H1 (cell line): ENCODE measurements at regions not wholly inside any gene's neighbourhood (a gene's known extent, or its start where the extent isn't known, plus 50 kb on each side); places are given as distances from the start of the nearest gene placed in this dataset.

Experiments
- CTCF ChIA-PET: fragments of 300-600 bp; sonication (Branson Sonifier 250); formaldehyde crosslinking; loops from one replicate; lab custom pipeline; 2021; ENCODE audit not compliant: partially characterized antibody; lab: Charles Lee
- POLR2A ChIA-PET: fragments of 300-600 bp; sonication (Branson Sonifier 250); formaldehyde crosslinking; loops from one replicate; lab custom pipeline; 2021; ENCODE audit warnings: inconsistent platforms; ENCODE audit not compliant: partially characterized antibody; lab: Charles Lee
- DNase-seq, 2 experiments: peaks; one replicate each; pipeline versions ENCODE4 v3.0.0 to v3.0.0-alpha.2; 2010 to 2022; ENCODE audit warnings: low spot score in 2 of 2, low read depth in 1 of 2, mixed read lengths in 1 of 2
- FAIRE-seq: peaks from 2 replicates; lab custom pipeline; 2011; peaks lifted over from hg19 to GRCh38; lab: Jason Lieb, UNC
- H2AFZ ChIP-seq: 2 replicates; pipeline ENCODE4 v1.8.1; 2012; ENCODE audit warnings: low read length, inconsistent platforms
- H2AK5ac ChIP-seq: 2 replicates; pipeline ENCODE4 v1.6.1; 2013; ENCODE audit warnings: low read depth, low read length
- H2BK120ac ChIP-seq: replicated peaks from 2 replicates; pipeline ENCODE3; 2013; ENCODE audit warnings: low read depth, low read length, inconsistent platforms
- H2BK12ac ChIP-seq: 2 replicates; pipeline ENCODE4 v1.6.1; 2013; ENCODE audit warnings: low read depth, low read length
- H2BK15ac ChIP-seq: 2 replicates; pipeline ENCODE4 v1.6.1; 2013; ENCODE audit warnings: low read length
- H2BK20ac ChIP-seq: 2 replicates; pipeline ENCODE4 v1.6.1; 2013; ENCODE audit warnings: low read length
- H2BK5ac ChIP-seq: 2 replicates; pipeline ENCODE4 v1.6.1; 2013; ENCODE audit warnings: low read depth, low read length
- H3K14ac ChIP-seq: 2 replicates; pipeline ENCODE4 v1.6.1; 2013; ENCODE audit warnings: inconsistent platforms; ENCODE audit not compliant: insufficient read length
- H3K18ac ChIP-seq: 2 replicates; pipeline ENCODE4 v1.6.1; 2013; ENCODE audit warnings: low read length; ENCODE audit errors: extremely low read depth
- H3K23ac ChIP-seq: 2 replicates; pipeline ENCODE4 v1.6.1; 2013; ENCODE audit warnings: inconsistent platforms; ENCODE audit not compliant: insufficient read length
- H3K23me2 ChIP-seq: 2 replicates; pipeline ENCODE4 v1.6.1; 2013; ENCODE audit warnings: low read depth, low read length
- H3K27ac ChIP-seq: 2 replicates; pipeline ENCODE4 v1.6.1; 2011; ENCODE audit warnings: low read depth, low read length, inconsistent platforms
- H3K27me3 ChIP-seq, 4 experiments: replicated peaks in 1 of 4; 1 replicate in 1 of 4; 2 replicates in 3 of 4; pipeline versions ENCODE4 v1.6.1 to v1.8.1; 2011 to 2013; ENCODE audit warnings: low read length in 3 of 4, mild to moderate bottlenecking in 3 of 4, inconsistent platforms in 2 of 4, mixed read lengths in 2 of 4, moderate library complexity in 1 of 4; ENCODE audit not compliant: control insufficient read depth in 3 of 4, insufficient read depth in 3 of 4; ENCODE audit errors: extremely low read depth in 1 of 4
- H3K36me3 ChIP-seq, 4 experiments: 2 replicates each; pipeline versions ENCODE4 v1.6.1 to v1.8.1; 2011 to 2013; ENCODE audit warnings: mild to moderate bottlenecking in 4 of 4, low read length in 3 of 4, moderate library complexity in 2 of 4, control low read depth in 1 of 4, inconsistent platforms in 1 of 4; ENCODE audit not compliant: insufficient read depth in 4 of 4, control insufficient read depth in 2 of 4
- H3K4ac ChIP-seq: replicated peaks from 2 replicates; pipeline ENCODE3; 2013; ENCODE audit warnings: low read length, low read depth, mixed read lengths, inconsistent platforms; ENCODE audit not compliant: insufficient read length
- H3K4me1 ChIP-seq, 4 experiments: replicated peaks in 1 of 4; 1 replicate in 1 of 4; 2 replicates in 3 of 4; pipeline versions ENCODE4 v1.6.1 to v1.8.1; 2011 to 2013; ENCODE audit warnings: low read length in 3 of 4, inconsistent platforms in 2 of 4, mixed read lengths in 1 of 4; ENCODE audit not compliant: insufficient read depth in 4 of 4, control insufficient read depth in 3 of 4
- H3K4me2 ChIP-seq, 2 experiments: 2 replicates each; pipeline versions ENCODE4 v1.6.1 to v1.8.1; 2011 to 2013; ENCODE audit warnings: low read depth in 2 of 2, low read length in 2 of 2, control low read depth in 1 of 2, inconsistent platforms in 1 of 2, mild to moderate bottlenecking in 1 of 2; ENCODE audit not compliant: insufficient read depth in 1 of 2
- H3K4me3 ChIP-seq, 4 experiments: fragments of 200-600, 300-600 bp in 1 of 4; sonication (generic), shearing (Covaris generic), sonication (Bioruptor Twin) in 1 of 4; 2 replicates each; pipeline versions ENCODE4 v1.5.1 to v1.8.1; 2011 to 2016; ENCODE audit warnings: low read length in 4 of 4, low read depth in 3 of 4, control low read depth in 2 of 4, inconsistent platforms in 2 of 4, mild to moderate bottlenecking in 2 of 4, mixed read lengths in 1 of 4, moderate library complexity in 1 of 4; ENCODE audit not compliant: insufficient read depth in 2 of 4; ENCODE audit errors: extremely low read depth in 1 of 4
- H3K56ac ChIP-seq: replicated peaks from 2 replicates; pipeline ENCODE3; 2013; ENCODE audit warnings: low read depth, mild to moderate bottlenecking, mixed read lengths, low read length, inconsistent platforms; ENCODE audit not compliant: insufficient read length
- H3K79me1 ChIP-seq: 2 replicates; pipeline ENCODE4 v1.6.1; 2013; ENCODE audit warnings: low read depth, low read length, control low read depth
- H3K79me2 ChIP-seq, 2 experiments: 2 replicates each; pipeline versions ENCODE4 v1.6.1 to v1.8.1; 2012 to 2013; ENCODE audit warnings: low read length in 2 of 2, mild to moderate bottlenecking in 2 of 2, inconsistent platforms in 1 of 2; ENCODE audit not compliant: insufficient read depth in 2 of 2, control insufficient read depth in 1 of 2
- H3K9ac ChIP-seq, 4 experiments: replicated peaks in 1 of 4; 1 replicate in 1 of 4; 2 replicates in 3 of 4; pipeline versions ENCODE4 v1.6.1 to v1.8.1; 2011 to 2013; ENCODE audit warnings: low read depth in 3 of 4, low read length in 3 of 4, control low read depth in 2 of 4, mild to moderate bottlenecking in 2 of 4, moderate library complexity in 2 of 4, inconsistent platforms in 1 of 4; ENCODE audit errors: extremely low read depth in 1 of 4
- H3K9me3 ChIP-seq, 2 experiments: 2 replicates each; pipeline versions ENCODE4 v1.6.1 to v1.8.1; 2012 to 2013; ENCODE audit warnings: mild to moderate bottlenecking in 2 of 2, moderate library complexity in 2 of 2, control low read depth in 1 of 2, inconsistent platforms in 1 of 2, low read depth in 1 of 2, low read length in 1 of 2, mixed read lengths in 1 of 2; ENCODE audit not compliant: insufficient read depth in 2 of 2
- H4K20me1 ChIP-seq, 2 experiments: replicated peaks in 1 of 2; 2 replicates each; pipeline versions ENCODE3 to v1.8.1; 2011 to 2013; ENCODE audit warnings: inconsistent platforms in 2 of 2, low read length in 2 of 2, mild to moderate bottlenecking in 1 of 2; ENCODE audit not compliant: insufficient read depth in 2 of 2, control insufficient read depth in 1 of 2
- H4K5ac ChIP-seq: 2 replicates; pipeline ENCODE4 v1.6.1; 2013; ENCODE audit warnings: low read length, low read depth, mixed read lengths, inconsistent platforms; ENCODE audit not compliant: insufficient read length
- H4K8ac ChIP-seq: 2 replicates; pipeline ENCODE4 v1.8.0; 2013; ENCODE audit warnings: mild to moderate bottlenecking, moderate library complexity, low read length, inconsistent platforms; ENCODE audit not compliant: insufficient read depth; ENCODE audit errors: extremely low read depth
- H4K91ac ChIP-seq: replicated peaks from 2 replicates; pipeline ENCODE3; 2013; ENCODE audit warnings: low read length, mixed read lengths, inconsistent platforms; ENCODE audit not compliant: insufficient read length
- ASH2L ChIP-seq: fragments of 200-600, 300-600 bp; sonication (generic); IDR thresholded peaks from one replicate; pipeline ENCODE4 v1.7.1; 2017; ENCODE audit warnings: low read length
- BACH1 ChIP-seq: IDR thresholded peaks from 2 replicates; pipeline ENCODE4 v1.6.1; 2012; ENCODE audit warnings: low read length, improper control_type of control experiment
- CHD2 ChIP-seq: IDR thresholded peaks from 2 replicates; pipeline ENCODE4 v1.6.1; 2012; ENCODE audit warnings: low read length, improper control_type of control experiment
- CREB1 ChIP-seq: IDR thresholded peaks from 2 replicates; pipeline ENCODE4 v1.6.1; 2012; ENCODE audit warnings: inconsistent platforms
- EGR1 ChIP-seq: IDR thresholded peaks from 2 replicates; pipeline ENCODE4 v1.6.1; 2011; ENCODE audit warnings: low read depth, low read length, borderline replicate concordance
- PHF8 ChIP-seq: fragments of 200-600 bp; sonication (generic); conservative IDR thresholded peaks from 2 replicates; pipeline ENCODE4 v1.7.1; 2012; ENCODE audit warnings: low read depth, mild to moderate bottlenecking, inconsistent platforms, low read length, moderate library complexity
- RFX5 ChIP-seq: IDR thresholded peaks from 2 replicates; pipeline ENCODE4 v1.6.1; 2011; ENCODE audit warnings: low read depth, low read length, improper control_type of control experiment, borderline replicate concordance
- SIX5 ChIP-seq: IDR thresholded peaks from 2 replicates; pipeline ENCODE4 v1.6.1; 2011; ENCODE audit warnings: mild to moderate bottlenecking, low read depth, low read length
- SRF ChIP-seq: IDR thresholded peaks from 2 replicates; pipeline ENCODE4 v1.6.1; 2011; ENCODE audit warnings: mild to moderate bottlenecking, low read depth, low read length, moderate library complexity
- TAF1 ChIP-seq: IDR thresholded peaks from 2 replicates; pipeline ENCODE4 v1.6.1; 2011; ENCODE audit warnings: mild to moderate bottlenecking, low read depth, low read length
- WGBS, 2 experiments: shearing (Covaris generic) in 1 of 2; methylation state at CpG; one replicate each; pipeline versions ENCODE4 v1.1.6 to v1.1.7; 2013 to 2015; ENCODE audit warnings: low lambda C conversion rate in 2 of 2, mixed read lengths in 2 of 2, inconsistent platforms in 1 of 2, low coverage in 1 of 2, missing lambda C conversion rate in 1 of 2; ENCODE audit not compliant: insufficient replicate concordance in 2 of 2, insufficient coverage in 1 of 2, insufficient read length in 1 of 2; ENCODE audit errors: extremely low coverage in 1 of 2, missing lambda C conversion rate in 1 of 2; 5-methylcytosine and 5-hydroxymethylcytosine counted together

DNA sequence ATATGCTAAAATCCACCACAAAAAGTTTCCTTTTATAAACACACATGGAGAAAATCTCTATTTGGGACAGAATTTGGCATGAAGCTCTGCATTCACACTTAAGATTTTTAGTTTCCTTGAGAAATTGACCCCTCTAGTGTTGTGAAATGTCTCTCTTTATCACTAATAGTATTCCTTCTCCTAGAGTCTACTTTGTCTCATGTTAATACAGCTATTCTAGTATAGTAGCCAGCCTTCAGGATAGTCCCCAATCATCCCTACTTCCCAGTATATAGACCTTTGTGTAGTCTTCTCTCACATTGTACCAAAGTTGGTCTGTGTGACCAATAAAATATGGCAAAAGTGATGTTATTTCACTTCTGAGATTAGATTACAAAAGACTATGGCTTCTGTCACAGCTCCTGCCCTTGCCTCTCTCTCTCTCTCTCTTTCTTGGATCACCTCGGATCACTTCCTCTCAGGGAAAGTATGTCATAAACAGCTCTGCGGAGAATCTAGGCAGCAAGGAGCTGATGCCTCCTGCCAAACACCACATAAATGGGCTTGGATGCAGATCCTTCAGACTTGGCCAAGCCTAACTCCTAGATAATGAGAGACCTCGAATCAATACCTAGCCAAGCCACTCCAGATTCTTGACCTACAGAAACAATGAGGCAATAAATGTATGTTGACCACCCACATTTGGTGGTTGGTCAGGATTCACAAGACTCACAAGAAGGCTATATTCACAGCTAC is 59.7 kb upstream of the NABP1 start:
- Histone ChIP-seq H3K79me1 (no peaks in the 10 kb centered on the region), H2BK20ac (no peak overlapping the region), H4K20me1 (no peaks in the 10 kb centered on the region), H4K8ac (no peak overlapping the region), H3K23ac (no peak overlapping the region), H3K23me2 (no peaks in the 10 kb centered on the region), H3K4me2 (no peak overlapping the region), H2BK12ac (no peak overlapping the region), H2BK15ac (no peak overlapping the region), H3K4me1 (no peaks in the 10 kb centered on the region), H2AFZ (0 out of 2 replicates have a peak overlapping the region, but pooled peaks have one; percentile 10), H3K56ac (no peak overlapping the region), H3K27me3 (no peaks in the 10 kb centered on the region), H3K9ac (no peak overlapping the region), H3K36me3 (no peaks in the 10 kb centered on the region), H3K4ac (no peak overlapping the region), H3K9me3 (no peaks in the 10 kb centered on the region), H3K4me3 (no peak overlapping the region), H2AK5ac (no peak overlapping the region), H3K14ac (no peak overlapping the region), H3K27ac (no peak overlapping the region), H2BK120ac (no peak overlapping the region), H4K91ac (no peak overlapping the region), H4K5ac (no peak overlapping the region), H3K18ac (no peak overlapping the region), H3K79me2 (no peaks in the 10 kb centered on the region), H2BK5ac (no peak overlapping the region)
- POLR2A ChIA-PET = no interaction called here
- TF ChIP-seq TAF1 (no peak), BACH1 (no peak), RFX5 (no peak), ASH2L (no peak), SRF (no peak), EGR1 (no peak), PHF8 (no peak), SIX5 (no peak), CHD2 (no peak), CREB1 (no peak)
- DNase-seq (no peak), FAIRE-seq (no peak)
- 90% methylated on average over 3 of the region's 3 CpGs; no CpG with 5 or more reads in 1 of the 2 experiments for WGBS, 2 experiments
- CTCF ChIA-PET = interaction anchor here (1.7 kb wide), 1 partner anchor 49 kb away, joined by 5 read pairs; no protein-coding TSS in a partner anchor
